GM23248 (cell line): ENCODE measurements at regions not wholly inside any gene's neighbourhood (a gene's known extent, or its start where the extent isn't known, plus 50 kb on each side); places are given as distances from the start of the nearest gene placed in this dataset.

Experiments
- DNase-seq: peaks from one replicate; pipeline ENCODE4 v3.0.0-alpha.2; 2015
- H2AFZ ChIP-seq: fragments of 200-600 bp; sonication (generic); 2 replicates; pipeline ENCODE4 v1.6.1; 2016; ENCODE audit warnings: antibody characterized with exemption
- H3F3A ChIP-seq: fragments of 200-600 bp; sonication (generic); 2 replicates; pipeline ENCODE4 v1.6.1; 2016; ENCODE audit warnings: mild to moderate bottlenecking, antibody characterized with exemption, mixed run types; ENCODE audit not compliant: insufficient read depth
- H3K27ac ChIP-seq: fragments of 200-600 bp; sonication (generic); 2 replicates; pipeline ENCODE4 v1.5.1; 2016; ENCODE audit warnings: mild to moderate bottlenecking
- H3K27me3 ChIP-seq: fragments of 200-600 bp; sonication (generic); replicated peaks from 2 replicates; pipeline ENCODE4 v1.6.1; 2016; ENCODE audit warnings: mild to moderate bottlenecking; ENCODE audit not compliant: insufficient read depth
- H3K36me3 ChIP-seq: fragments of 200-600 bp; sonication (generic); 2 replicates; pipeline ENCODE4 v1.6.1; 2016; ENCODE audit warnings: low read depth, mild to moderate bottlenecking
- H3K4me1 ChIP-seq: fragments of 200-600 bp; sonication (generic); 2 replicates; pipeline ENCODE4 v1.6.1; 2016; ENCODE audit warnings: mild to moderate bottlenecking; ENCODE audit not compliant: insufficient read depth
- H3K4me2 ChIP-seq: fragments of 200-600 bp; sonication (generic); one replicate; pipeline ENCODE4 v1.6.1; 2016; ENCODE audit warnings: mild to moderate bottlenecking; ENCODE audit not compliant: unreplicated experiment
- H3K4me3 ChIP-seq: fragments of 200-600 bp; sonication (generic); 2 replicates; pipeline ENCODE4 v1.5.1; 2016; ENCODE audit warnings: mild to moderate bottlenecking
- H3K79me2 ChIP-seq: fragments of 200-600 bp; sonication (generic); 2 replicates; pipeline ENCODE4 v1.6.1; 2016; ENCODE audit warnings: mild to moderate bottlenecking; ENCODE audit not compliant: insufficient read depth
- H3K9ac ChIP-seq: fragments of 200-600 bp; sonication (generic); 2 replicates; pipeline ENCODE4 v1.6.1; 2016; ENCODE audit warnings: mild to moderate bottlenecking
- H3K9me2 ChIP-seq: fragments of 200-600 bp; sonication (generic); 2 replicates; pipeline ENCODE4 v1.6.1; 2016; ENCODE audit warnings: mixed run types, mild to moderate bottlenecking, moderate library complexity; ENCODE audit not compliant: insufficient read depth
- H3K9me3 ChIP-seq: fragments of 200-600 bp; sonication (generic); one replicate; pipeline ENCODE4 v1.6.1; 2017; ENCODE audit warnings: low read depth
- H4K20me1 ChIP-seq: fragments of 200-600 bp; sonication (generic); 2 replicates; pipeline ENCODE4 v1.6.0; 2016; ENCODE audit not compliant: insufficient read depth
- EZH2 ChIP-seq: fragments of 200-600 bp; sonication (generic); IDR thresholded peaks from 2 replicates; pipeline ENCODE4 v1.6.1; 2018; ENCODE audit warnings: antibody characterized with exemption, mild to moderate bottlenecking; ENCODE audit not compliant: insufficient read depth, poor library complexity, severe bottlenecking
- EZH2phosphoT487 ChIP-seq: fragments of 200-600 bp; sonication (generic); IDR thresholded peaks from 2 replicates; pipeline ENCODE4 v1.6.1; 2018; ENCODE audit warnings: antibody characterized with exemption, moderate library complexity, mild to moderate bottlenecking, low read depth; ENCODE audit not compliant: insufficient read depth
- WGBS, 2 experiments: methylation state at CpG; one replicate each; pipeline ENCODE4 v1.1.6; 2015 to 2017; ENCODE audit warnings: low lambda C conversion rate in 2 of 2, low coverage in 1 of 2; ENCODE audit errors: missing lambda C conversion rate in 2 of 2; 5-methylcytosine and 5-hydroxymethylcytosine counted together
- in situ Hi-C: fragments of 300-500 bp; cut with MboI; formaldehyde crosslinking; loops from 2 replicates; pipeline ENCODE4 v1.15.0; 2020

GRCh38 chr1:14015917-14016316, 315.9 kb downstream of the PRDM2 start:
- in situ Hi-C loops, result no loop called here
- H3F3A ChIP-seq, result no peaks in the 10 kb centered on the region
- DNase-seq, result no peak

GRCh38 chr1:14017531-14017961, 317.6 kb downstream of the PRDM2 start:
- H3K9ac ChIP-seq, result no peak overlapping the region
- no peak overlapping the region for H2AFZ ChIP-seq
- H3K4me3 ChIP-seq, result no peak overlapping the region
- no peaks in the 10 kb centered on the region for H3K4me1 ChIP-seq
- WGBS, 2 experiments, result 40 to 43% methylated on average over 7 of the region's 7 CpGs
- H3K9me2 ChIP-seq, result no peaks in the 10 kb centered on the region
- H3K9me3 ChIP-seq, result no peaks in the 10 kb centered on the region
- H3K27me3 ChIP-seq, result no peaks in the 10 kb centered on the region
- TF ChIP-seq EZH2 (no peak), EZH2phosphoT487 (no peak)
- H3K36me3 ChIP-seq, result no peaks in the 10 kb centered on the region
- no peak overlapping the region for H3K27ac ChIP-seq
- H3K4me2 ChIP-seq, result no peak overlapping the region
- H3F3A ChIP-seq, result no peaks in the 10 kb centered on the region
- no peaks in the 10 kb centered on the region for H4K20me1 ChIP-seq
- in situ Hi-C loops, result no loop called here
- H3K79me2 ChIP-seq, result no peaks in the 10 kb centered on the region
- DNase-seq, result no peak

More at GRCh38 chr1:14015917-14016316, 315.9 kb downstream of the PRDM2 start:
- H3K9me2 ChIP-seq, result no peaks in the 10 kb centered on the region
- H3K4me1 ChIP-seq, result no peaks in the 10 kb centered on the region
- no peak overlapping the region for H3K9ac ChIP-seq
- no peaks in the 10 kb centered on the region for H3K36me3 ChIP-seq
- H4K20me1 ChIP-seq, result no peaks in the 10 kb centered on the region
- H3K27me3 ChIP-seq, result no peaks in the 10 kb centered on the region
- H3K4me3 ChIP-seq, result no peak overlapping the region
- no peak overlapping the region for H3K27ac ChIP-seq
- H3K4me2 ChIP-seq, result no peak overlapping the region
- 26 to 28% methylated on average over 4 of the region's 4 CpGs for WGBS, 2 experiments
- H3K9me3 ChIP-seq, result no peaks in the 10 kb centered on the region
- no peaks in the 10 kb centered on the region for H3K79me2 ChIP-seq
- H2AFZ ChIP-seq, result no peak overlapping the region
- TF ChIP-seq EZH2, result no peak
- TF ChIP-seq EZH2phosphoT487, result no peak

GRCh38 chr1:14019461-14019860, 319.5 kb downstream of the PRDM2 start:
- 71 to 84% methylated on average over 1 of the region's 1 CpG for WGBS, 2 experiments
- Histone ChIP-seq H3F3A (no peaks in the 10 kb centered on the region), H4K20me1 (no peaks in the 10 kb centered on the region), H3K4me2 (no peak overlapping the region), H3K79me2 (no peaks in the 10 kb centered on the region), H3K27me3 (no peaks in the 10 kb centered on the region), H3K4me1 (no peaks in the 10 kb centered on the region), H2AFZ (no peak overlapping the region), H3K9me2 (no peaks in the 10 kb centered on the region), H3K9me3 (no peaks in the 10 kb centered on the region), H3K4me3 (no peak overlapping the region), H3K9ac (no peak overlapping the region), H3K36me3 (no peaks in the 10 kb centered on the region), H3K27ac (no peak overlapping the region)
- in situ Hi-C loops, result no loop called here
- no peak for TF ChIP-seq EZH2phosphoT487
- no peak for TF ChIP-seq EZH2
- no peak for DNase-seq

- no peaks in the 10 kb centered on the region for H3K9me3 ChIP-seq
- H3K9me2 ChIP-seq, result no peaks in the 10 kb centered on the region
- TF ChIP-seq EZH2phosphoT487, result no peak
- no peak for TF ChIP-seq EZH2
- no peaks in the 10 kb centered on the region for H4K20me1 ChIP-seq
- no peaks in the 10 kb centered on the region for H3K27me3 ChIP-seq
- H3F3A ChIP-seq, result no peaks in the 10 kb centered on the region
- WGBS, 2 experiments, result 36 to 45% methylated on average over 2 of the region's 2 CpGs
- in situ Hi-C loops, result no loop called here
- H2AFZ ChIP-seq, result no peak overlapping the region
- no peaks in the 10 kb centered on the region for H3K4me1 ChIP-seq
- H3K36me3 ChIP-seq, result no peaks in the 10 kb centered on the region
- H3K4me2 ChIP-seq, result no peak overlapping the region
- no peaks in the 10 kb centered on the region for H3K79me2 ChIP-seq
- DNase-seq, result no peak
- no peak overlapping the region for H3K4me3 ChIP-seq
- H3K9ac ChIP-seq, result no peak overlapping the region
- no peak overlapping the region for H3K27ac ChIP-seq
These were observed 320.0 kb downstream of the PRDM2 start for GRCh38 chr1:14020006-14020405.

- no peak for DNase-seq
- H3F3A ChIP-seq, result no peaks in the 10 kb centered on the region
- WGBS, 2 experiments, result 51% methylated on average over 8 of the region's 8 CpGs
- H3K27me3 ChIP-seq, result no peaks in the 10 kb centered on the region
- H3K4me3 ChIP-seq, result no peak overlapping the region
- in situ Hi-C loops, result no loop called here
- H3K79me2 ChIP-seq, result no peaks in the 10 kb centered on the region
- no peaks in the 10 kb centered on the region for H3K4me1 ChIP-seq
- H3K9me3 ChIP-seq, result no peaks in the 10 kb centered on the region
- H3K9ac ChIP-seq, result no peak overlapping the region
- no peaks in the 10 kb centered on the region for H4K20me1 ChIP-seq
- no peak overlapping the region for H3K4me2 ChIP-seq
- H2AFZ ChIP-seq, result no peak overlapping the region
- TF ChIP-seq EZH2 (no peak), EZH2phosphoT487 (no peak)
- H3K36me3 ChIP-seq, result no peaks in the 10 kb centered on the region
- no peaks in the 10 kb centered on the region for H3K9me2 ChIP-seq
- H3K27ac ChIP-seq, result no peak overlapping the region
These were observed 327.1 kb downstream of the PRDM2 start for GRCh38 chr1:14027099-14027498.
